Right ventricle myocardium inferior (tissue), 1 donor: ENCODE measurements at regions not wholly inside any gene's neighbourhood (a gene's known extent, or its start where the extent isn't known, plus 50 kb on each side); places are given as distances from the start of the nearest gene placed in this dataset.

Experiments used
- ATAC-seq: fragments of 200-7000 bp; cut with Tn5 transposase; one replicate; pipeline ENCODE4 v1.9.1; 2020; ENCODE audit warnings: mild to moderate bottlenecking, moderate library complexity
- DNase-seq: peaks from one replicate; pipeline ENCODE4 v3.0.0; 2021; ENCODE audit errors: missing footprints
- intact Hi-C: fragments of 100-400 bp; cut with DNase I; formaldehyde crosslinking; loops from one replicate; pipeline ENCODE4 v1.11.0; 2022
- donor health status: DM: no; HTN: yes; CAD: no; lungs with severe emphysema.

DNA sequence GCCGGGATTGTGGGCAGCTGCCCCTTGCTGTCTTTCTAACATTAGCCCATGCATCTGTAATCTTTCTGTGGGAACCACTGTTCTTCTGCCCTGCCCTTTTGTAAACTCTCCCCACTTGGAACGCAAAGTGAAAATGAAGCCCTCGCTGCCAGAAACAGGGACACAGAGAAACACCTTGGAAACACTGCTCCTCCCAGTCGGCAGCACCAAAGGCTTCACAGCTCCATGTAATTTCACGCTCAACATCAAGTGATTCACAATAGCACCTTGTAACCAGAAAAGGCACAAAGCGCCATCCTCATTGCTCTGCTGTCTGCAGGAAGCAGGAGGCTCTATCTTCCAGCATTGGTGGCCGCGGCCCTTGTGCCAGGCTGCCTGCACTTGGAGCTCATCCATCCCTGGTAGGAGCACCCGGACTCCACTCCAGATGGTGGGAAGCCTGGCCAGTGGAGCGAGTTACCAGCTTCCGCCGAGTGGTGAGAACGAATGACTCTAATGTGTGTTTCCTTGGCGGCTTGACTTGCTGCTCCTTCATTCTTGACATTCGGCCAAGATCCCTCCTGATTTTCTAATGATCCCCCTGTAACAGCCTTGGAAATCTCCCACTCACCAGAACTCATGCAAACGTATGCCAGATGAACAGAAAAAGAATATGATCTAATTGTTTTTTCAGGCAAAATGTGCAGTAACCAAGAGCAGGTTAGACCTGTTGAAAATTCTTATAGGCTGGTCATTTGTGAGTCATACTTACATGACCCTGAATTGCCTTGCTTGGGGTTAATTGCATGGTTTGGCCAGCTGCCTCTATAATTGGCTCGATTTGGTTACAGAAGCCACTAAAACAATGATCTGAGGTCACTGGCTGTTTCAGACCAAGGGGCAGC lies 169.1 kb upstream of the CDYL start:
- ATAC-seq (no peak), DNase-seq (no peak)
- intact Hi-C loops, result no loop called here

DNA sequence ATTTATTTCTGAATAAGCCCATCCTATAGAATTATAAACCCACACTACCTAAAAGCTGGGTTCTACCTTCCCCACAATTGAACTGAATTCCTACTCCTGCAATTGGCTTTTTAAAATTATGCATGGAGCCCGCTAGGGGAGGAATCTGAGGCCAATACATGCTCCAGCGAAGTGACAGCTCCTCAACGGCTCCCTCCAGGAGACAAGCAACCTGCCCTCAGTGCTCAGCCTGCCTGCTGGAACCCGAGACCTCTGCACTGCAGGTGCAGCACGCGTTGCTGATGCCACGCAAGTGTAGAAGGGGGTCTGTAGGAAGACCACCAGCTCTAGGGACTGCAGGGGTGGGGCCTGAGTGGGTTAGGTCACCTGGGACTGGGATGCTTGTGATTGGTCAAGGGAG lies 170.2 kb upstream of the CDYL start:
- intact Hi-C loops, result no loop called here
- ATAC-seq (no peak), DNase-seq (no peak)

DNA sequence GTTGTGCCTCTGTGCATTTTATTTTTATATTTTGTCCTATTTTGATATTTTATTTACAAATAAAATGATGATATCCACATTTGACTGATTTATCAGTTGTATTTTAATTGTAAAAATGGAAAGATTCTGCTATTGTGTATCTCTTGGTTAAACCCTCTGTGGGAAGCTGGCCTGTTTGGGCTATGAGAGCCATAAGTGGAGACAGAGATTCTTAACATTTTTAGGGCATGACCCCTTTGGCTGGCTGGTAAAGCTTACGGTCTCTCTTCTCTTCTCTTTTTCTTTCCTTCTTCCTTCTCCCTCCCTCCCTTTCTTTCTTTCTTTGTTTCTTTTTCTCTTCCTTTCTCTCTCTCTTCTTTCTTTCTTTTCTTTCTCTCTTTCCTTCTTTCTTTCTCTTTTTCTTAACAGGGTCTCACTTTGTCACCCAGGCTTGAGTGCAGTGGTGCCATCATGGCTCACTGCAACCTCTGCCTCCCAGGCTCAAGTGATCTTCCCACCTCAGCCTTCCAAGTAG lies 172.3 kb upstream of the CDYL start:
- DNase-seq (no peak), ATAC-seq (no peak)
- intact Hi-C loops, result no loop called here

DNA sequence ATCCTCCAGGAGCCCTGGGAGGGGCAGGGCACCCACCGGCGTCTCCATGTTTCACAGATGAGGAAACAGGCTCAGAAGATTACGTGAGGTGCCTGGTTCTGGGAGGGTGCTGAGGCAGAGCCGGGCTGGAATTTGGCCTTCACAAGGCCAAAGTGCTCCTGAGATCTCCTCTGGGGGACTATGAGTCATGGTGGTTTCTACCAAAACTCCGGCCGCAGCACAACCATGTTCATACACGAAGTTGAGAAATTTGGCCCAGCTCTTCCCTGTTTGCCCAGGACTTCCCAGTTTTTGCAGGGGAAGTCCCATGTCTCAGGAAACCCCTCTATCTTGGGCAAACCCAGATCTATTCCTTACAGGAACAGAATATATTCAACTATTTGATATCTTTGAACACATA lies 172.9 kb upstream of the CDYL start:
- intact Hi-C loops, result no loop called here
- ATAC-seq (peak; percentile 73), DNase-seq (no peak)

DNA sequence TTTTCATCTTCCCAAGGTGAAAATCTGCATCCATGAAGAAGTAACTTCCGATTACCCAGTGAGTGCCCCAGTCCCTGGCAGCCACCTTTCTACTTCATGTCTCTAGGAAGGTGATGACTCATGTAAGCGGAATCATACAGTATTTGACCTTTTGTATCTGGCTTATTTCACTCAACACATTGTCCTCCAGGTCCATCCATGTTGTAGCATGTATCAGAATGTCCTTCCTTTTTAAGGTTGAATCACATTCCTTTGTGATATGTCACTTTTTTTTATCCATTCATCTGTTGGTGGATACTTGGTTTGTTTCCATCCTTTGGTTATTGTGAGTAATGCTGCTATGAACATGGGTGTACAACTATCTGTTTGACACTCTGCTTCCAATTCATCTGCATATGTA lies 176.3 kb upstream of the CDYL start:
- peak; percentile 71 for ATAC-seq
- intact Hi-C loops, result no loop called here
- DNase-seq, result no peak

DNA sequence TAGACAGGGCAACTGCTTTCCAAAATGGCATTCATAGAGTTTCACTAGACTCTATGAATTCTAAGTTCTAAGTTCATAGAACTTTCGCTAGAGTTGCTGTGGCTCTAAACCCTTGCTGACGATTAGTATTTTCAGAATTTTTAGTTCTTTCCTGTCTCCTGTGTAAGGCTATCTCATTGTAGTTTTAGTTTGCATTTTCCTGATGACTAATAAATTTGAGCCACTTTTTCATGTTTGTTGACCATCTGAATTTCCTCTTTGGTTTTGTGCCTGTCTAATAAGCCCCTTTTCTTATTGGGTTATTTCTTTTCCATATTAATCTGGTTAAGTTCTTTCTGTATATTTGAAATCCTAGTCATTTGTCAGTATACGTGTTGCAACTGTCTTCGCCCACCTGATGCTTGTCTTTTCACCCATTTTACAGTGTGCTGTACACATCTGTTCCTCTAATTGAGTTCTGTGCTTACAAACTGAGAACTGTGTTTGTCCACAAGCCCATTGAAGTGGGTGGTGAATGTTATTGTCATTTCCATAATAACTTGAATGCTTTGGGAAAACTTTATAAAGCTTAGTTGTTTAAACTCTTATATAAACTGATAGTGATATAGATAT lies 177.7 kb upstream of the CDYL start:
- ATAC-seq (no peak), DNase-seq (no peak)
- intact Hi-C loops, result no loop called here

DNA sequence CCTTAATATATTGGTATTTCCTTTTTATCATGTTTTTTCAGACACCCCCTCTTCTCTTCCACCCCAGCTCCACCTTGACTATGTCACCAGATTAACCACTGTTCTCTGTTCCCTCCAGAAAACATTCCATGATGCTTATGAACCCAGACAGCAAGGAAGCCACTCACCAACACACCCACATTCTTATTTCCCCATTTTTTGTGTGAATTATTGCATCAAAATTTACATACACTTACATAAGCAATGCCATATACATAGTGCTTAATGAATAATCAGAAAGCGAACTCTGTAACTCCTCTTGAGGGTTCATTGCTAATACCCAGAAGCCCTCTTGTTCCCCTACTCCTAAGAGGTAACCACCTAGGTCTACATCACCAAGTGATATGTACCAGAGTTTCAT lies 182.3 kb upstream of the CDYL start:
- no peak for DNase-seq
- ATAC-seq, result no peak
- intact Hi-C loops, result no loop called here

DNA sequence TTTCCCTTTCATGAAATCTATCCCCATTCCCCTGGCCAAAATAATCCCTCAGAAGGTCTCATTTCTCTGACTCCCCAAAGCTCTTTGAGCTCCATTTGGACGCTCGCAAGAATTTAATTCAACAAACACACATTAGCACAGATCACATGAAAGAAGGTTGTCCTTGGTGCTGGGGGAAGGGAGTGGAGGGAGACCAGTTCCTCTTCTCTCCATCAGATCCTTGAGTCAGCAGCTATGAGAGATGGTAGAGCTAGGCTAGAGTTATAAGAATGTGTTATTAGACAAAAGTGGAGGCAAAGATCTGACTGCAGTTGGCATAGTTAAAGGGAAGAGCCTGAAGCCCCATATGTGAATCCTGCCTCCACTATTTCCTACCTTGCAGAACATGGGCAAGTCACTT lies 184.2 kb upstream of the CDYL start:
- DNase-seq (no peak), ATAC-seq (no peak)

DNA sequence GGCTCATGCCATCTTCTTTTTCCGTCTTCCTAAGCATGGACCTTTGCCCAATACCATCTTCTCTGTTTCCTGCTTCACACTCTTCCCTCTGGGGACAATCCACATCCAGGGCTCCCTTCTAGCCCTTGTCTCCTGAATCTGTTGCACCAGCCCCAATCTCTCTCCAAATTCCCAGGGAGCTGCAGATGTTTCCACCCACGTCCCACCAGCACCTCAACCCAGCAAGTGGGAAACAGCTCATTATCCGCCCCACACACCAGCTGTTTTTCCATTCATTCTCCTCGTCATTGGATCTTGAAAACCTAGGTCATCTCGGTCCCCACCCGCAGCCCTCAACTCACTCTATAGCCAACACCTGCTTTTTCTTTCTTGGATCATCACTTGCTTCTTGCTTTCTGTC lies 185.0 kb upstream of the CDYL start:
- ATAC-seq (no peak), DNase-seq (no peak)
- intact Hi-C loops, result no loop called here

More for the DNA sequence above, 184.2 kb upstream of the CDYL start:
- intact Hi-C loops, result no loop called here

DNA sequence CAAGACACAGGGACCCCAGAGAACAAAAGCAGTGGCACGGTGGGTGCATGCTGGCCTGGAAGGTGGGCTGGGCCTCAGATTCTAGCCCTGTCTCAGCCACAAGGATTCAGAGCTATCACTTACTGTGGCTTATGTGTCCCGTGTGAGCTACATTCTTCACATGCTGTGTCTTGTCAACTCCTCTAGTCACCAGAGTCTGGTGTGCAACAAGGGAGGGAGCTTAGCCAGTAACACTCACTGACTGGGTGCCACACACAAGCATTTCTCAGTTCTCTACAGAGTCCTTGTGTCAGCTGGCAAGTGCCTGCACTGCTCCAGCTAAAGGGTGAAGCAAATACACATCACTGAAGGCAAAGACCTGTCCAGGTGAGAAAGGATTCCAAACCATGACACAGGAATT lies 186.9 kb upstream of the CDYL start:
- DNase-seq (no peak), ATAC-seq (no peak)
- intact Hi-C loops, result loop anchor here (5.0 kb wide), 1 partner anchor 93 kb away; no protein-coding TSS in a partner anchor

DNA sequence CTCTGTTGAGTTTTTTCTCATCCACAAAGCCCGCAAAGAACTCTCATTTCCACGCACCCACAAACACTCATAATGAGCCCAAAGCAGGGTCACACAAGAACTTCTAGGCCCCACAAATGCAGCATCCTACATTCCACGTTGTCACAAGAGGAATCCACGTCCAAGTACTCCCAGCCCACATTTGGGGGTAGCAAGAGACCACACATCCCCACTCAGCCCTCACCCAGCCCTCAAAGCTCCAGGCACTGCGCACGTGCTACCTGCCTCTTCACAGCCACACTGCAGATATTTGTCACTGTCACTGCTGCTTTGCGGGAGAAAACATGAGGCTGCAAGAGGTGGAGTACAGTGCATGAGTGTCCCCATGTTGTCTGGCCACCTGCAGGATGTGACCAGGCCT lies 187.6 kb upstream of the CDYL start:
- intact Hi-C loops, result loop anchor here (5.0 kb wide), 1 partner anchor 94 kb away; no protein-coding TSS in a partner anchor
- no peak for ATAC-seq
- DNase-seq, result no peak

DNA sequence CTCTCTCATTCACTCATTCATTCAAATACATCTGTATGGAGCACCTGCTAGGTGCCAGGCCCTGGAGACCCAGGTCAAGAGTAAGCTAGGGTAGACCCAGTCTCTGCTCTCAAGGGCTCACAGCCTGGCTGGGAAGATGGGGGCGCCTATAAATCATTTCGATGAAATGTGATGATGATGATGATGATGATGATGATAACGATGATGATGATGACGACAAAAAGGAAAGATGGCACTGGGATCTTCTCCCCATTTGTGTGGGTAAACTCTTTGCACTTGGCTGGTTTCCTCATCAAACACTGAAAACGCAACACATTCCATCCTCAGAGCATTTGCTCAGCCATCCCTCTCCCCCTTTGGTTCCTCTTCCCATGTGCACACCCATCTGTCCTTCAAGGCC lies 188.0 kb upstream of the CDYL start:
- no peak for DNase-seq
- intact Hi-C loops, result loop anchor here (5.0 kb wide), 1 partner anchor 94 kb away; no protein-coding TSS in a partner anchor
- no peak for ATAC-seq

DNA sequence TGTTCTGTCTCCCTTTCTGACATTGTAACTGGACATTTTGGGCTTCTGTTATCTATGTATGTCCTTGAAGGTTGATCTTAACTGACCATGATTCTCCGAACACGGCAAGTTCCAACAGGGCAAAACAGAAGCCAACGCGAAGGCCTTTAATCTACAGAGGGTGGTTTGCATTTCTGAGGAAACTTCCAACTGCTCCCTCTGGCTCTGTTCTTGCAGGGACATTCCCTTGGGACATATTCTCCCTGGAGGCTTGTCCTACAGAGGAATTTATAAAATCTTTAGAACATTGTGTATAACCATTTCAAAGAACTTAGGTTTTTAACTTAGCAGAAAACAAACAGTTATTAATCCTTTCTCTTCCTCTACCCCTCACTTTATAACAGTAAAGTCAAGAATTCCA lies 189.0 kb upstream of the CDYL start:
- ATAC-seq (no peak), DNase-seq (no peak)
- intact Hi-C loops, result loop anchor here (5.0 kb wide), 1 partner anchor 95 kb away; no protein-coding TSS in a partner anchor

DNA sequence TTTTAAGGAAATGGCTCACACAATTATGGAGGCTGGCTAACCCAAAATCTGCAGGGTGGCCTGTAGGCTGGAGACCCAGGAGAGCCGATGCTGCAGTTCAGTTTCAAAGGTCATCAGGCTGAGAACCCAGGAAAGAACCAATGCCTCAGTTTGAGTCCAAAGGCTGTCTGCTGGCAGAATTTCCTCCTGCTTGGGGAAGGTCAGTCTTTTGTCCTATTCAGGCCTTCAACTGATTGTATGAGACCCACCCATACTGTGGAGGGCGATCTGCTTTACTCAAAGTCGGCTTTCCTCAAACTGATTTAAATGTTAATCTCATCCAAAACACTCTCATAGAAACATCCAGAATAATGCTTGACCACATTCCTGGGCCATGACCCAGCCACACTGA lies 189.7 kb upstream of the CDYL start:
- intact Hi-C loops, result loop anchor here (5.0 kb wide), 1 partner anchor 96 kb away; no protein-coding TSS in a partner anchor
- DNase-seq (no peak), ATAC-seq (no peak)

DNA sequence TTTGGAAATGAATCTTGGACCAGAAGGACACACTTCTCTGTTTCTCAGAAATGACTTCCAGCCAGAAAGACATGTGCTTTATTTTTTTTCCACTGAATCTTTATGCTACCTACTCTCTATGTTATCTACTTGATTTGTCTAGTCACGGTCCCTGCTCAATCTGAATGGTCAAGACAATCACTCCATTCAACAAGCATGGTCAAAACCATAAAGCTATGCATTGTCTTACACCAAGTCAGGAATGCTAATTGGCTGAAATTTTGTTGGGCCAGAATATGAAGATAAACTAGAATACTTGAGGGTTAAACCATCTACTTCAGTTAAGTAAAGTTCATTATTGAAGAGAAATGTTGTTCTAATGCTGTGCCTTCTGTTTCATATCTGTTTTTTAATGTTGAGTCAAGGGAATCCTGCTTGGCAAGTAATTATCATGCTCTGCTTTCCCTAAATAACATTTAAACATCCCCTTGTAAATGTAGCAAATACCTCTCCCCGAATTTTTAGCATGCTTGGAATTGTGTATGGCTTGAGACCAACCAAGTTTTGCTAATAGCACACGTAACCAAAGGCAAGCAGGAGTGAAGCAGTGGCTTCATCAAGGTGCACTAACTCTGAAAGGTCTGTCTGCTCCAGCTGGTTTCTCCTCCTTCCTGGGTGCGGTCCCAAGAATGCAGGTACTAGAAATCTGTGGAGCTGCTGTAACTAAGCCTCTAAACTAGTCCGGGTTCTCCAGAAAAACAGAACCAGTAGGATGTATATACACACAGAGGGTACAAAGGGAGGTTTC lies 190.3 kb upstream of the CDYL start:
- intact Hi-C loops, result loop anchor here (5.0 kb wide), 1 partner anchor 96 kb away; no protein-coding TSS in a partner anchor
- ATAC-seq, result no peak
- DNase-seq, result no peak

DNA sequence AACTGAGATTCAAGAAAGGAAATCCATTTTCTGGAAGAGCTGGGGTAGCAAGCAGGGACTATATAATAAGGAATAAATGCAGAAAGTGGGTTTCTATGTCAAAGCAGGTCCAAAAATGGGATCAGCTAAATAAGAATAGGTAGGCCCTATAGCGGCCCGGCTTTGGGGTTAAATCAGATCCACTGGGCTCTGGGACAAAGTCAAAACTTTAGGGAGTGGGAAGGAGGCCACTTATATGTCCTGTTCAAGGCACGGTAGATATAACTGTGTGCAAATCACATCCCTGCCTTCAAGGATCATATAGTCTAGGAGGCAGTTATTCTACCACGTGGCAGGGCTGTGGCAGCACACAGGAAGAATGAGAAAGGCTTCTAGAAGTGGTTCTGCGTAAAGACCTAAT lies 191.4 kb upstream of the CDYL start:
- intact Hi-C loops, result loop anchor here (5.0 kb wide), 1 partner anchor 98 kb away; no protein-coding TSS in a partner anchor
- DNase-seq (no peak), ATAC-seq (no peak)

DNA sequence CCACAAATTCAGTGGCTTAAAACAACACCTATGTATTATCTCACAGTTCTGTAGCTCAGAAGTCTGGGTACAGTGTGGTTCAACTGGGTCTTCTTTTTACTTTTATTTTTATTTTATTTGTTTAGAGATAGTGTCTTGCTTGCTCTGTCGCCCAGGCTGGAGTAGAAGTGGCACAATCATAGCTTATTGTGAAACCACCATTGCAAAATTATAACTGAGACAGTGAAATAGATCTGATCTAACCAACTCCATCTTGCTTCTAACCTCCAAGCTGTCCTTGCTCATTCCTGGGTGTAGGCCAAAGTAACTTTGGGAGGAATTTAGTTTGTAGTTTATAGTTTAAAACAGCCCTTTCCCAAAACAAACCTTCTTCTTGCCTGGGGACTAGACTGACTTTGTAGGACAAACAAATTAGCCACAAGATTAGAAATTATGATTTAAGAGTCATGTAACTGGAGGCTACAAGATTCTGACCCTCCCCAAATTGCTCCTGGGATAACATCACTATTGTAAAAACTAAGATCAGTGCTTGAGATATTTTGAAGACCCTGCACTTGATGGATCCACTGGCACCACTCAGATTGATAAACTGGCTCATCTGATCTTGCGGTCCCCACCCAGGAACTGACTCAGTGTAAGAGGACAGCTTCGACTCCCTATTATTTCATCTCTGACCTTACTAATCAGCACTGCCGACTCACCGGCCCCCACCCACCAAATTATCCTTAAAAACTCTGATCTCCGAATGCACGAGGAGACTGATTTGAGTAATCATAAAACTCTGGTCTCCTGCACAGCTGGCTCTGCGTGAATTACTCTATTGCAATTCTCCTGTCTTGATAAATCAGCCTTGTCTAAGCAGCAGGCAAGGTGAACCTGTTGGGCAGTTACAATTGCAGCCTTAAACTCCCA lies 193.4 kb upstream of the CDYL start:
- no peak for ATAC-seq
- DNase-seq, result no peak
- intact Hi-C loops, result no loop called here
